Endodermal cell (in vitro differentiated cells): ENCODE measurements at regions not wholly inside any gene's neighbourhood (a gene's known extent, or its start where the extent isn't known, plus 50 kb on each side); places are given as distances from the start of the nearest gene placed in this dataset.

Experiments
- DNase-seq: peaks from one replicate; pipeline ENCODE4 v3.0.0-alpha.2; 2017
- H3K27ac ChIP-seq: 2 replicates; pipeline ENCODE4 v1.5.1; 2013; ENCODE audit warnings: mild to moderate bottlenecking, low read depth, low read length, moderate library complexity
- H3K27me3 ChIP-seq: 2 replicates; pipeline ENCODE4 v1.6.1; 2013; ENCODE audit warnings: mild to moderate bottlenecking, low read length, moderate library complexity; ENCODE audit not compliant: insufficient read depth, control insufficient read depth, poor library complexity, severe bottlenecking
- H3K36me3 ChIP-seq: 2 replicates; pipeline ENCODE4 v1.7.0; 2013; ENCODE audit warnings: mild to moderate bottlenecking, low read length, moderate library complexity; ENCODE audit not compliant: control insufficient read depth, insufficient read depth
- H3K4me1 ChIP-seq: one replicate; pipeline ENCODE4 v1.7.0; 2013; ENCODE audit warnings: low read length; ENCODE audit not compliant: control insufficient read depth, insufficient read depth
- H3K4me3 ChIP-seq: 2 replicates; pipeline ENCODE4 v1.5.1; 2013; ENCODE audit warnings: mild to moderate bottlenecking, low read length, moderate library complexity
- H3K9ac ChIP-seq: 2 replicates; pipeline ENCODE4 v1.6.1; 2013; ENCODE audit warnings: mild to moderate bottlenecking, low read length, moderate library complexity; ENCODE audit not compliant: poor library complexity, severe bottlenecking; ENCODE audit errors: extremely low read depth
- H3K9me3 ChIP-seq: 2 replicates; pipeline ENCODE4 v1.6.1; 2013; ENCODE audit warnings: mild to moderate bottlenecking, low read length, moderate library complexity; ENCODE audit not compliant: control insufficient read depth
- H3K27ac Mint-ChIP-seq: 2 replicates; pipeline ENCODE4 v1.8.0; 2020; ENCODE audit warnings: mixed read lengths
- H3K27me3 Mint-ChIP-seq: 2 replicates; pipeline ENCODE4 v1.8.0; 2021; ENCODE audit warnings: mild to moderate bottlenecking, mixed read lengths; ENCODE audit not compliant: insufficient read depth
- H3K36me3 Mint-ChIP-seq: 2 replicates; pipeline ENCODE4 v1.8.0; 2020; ENCODE audit warnings: low read depth, mixed read lengths
- H3K4me1 Mint-ChIP-seq: 2 replicates; pipeline ENCODE4 v1.8.0; 2020; ENCODE audit warnings: mixed read lengths
- H3K4me3 Mint-ChIP-seq: 2 replicates; pipeline ENCODE4 v1.8.0; 2020; ENCODE audit warnings: mild to moderate bottlenecking, moderate library complexity, mixed read lengths
- H3K9me3 Mint-ChIP-seq: 2 replicates; pipeline ENCODE4 v1.8.0; 2020; ENCODE audit warnings: mild to moderate bottlenecking, mixed read lengths
- CTCF ChIP-seq: fragments of 200-600 bp; sonication (generic); conservative IDR thresholded peaks from 2 replicates; pipeline ENCODE4 v1.5.0; 2021; ENCODE audit warnings: antibody characterized with exemption, mild to moderate bottlenecking
- WGBS, 2 experiments: methylation state at CpG; one replicate each; pipeline versions ENCODE4 v1.1.5 to v1.1.7; 2013; ENCODE audit warnings: missing lambda C conversion rate in 2 of 2, mixed read lengths in 1 of 2; ENCODE audit not compliant: insufficient coverage in 1 of 2, insufficient read length in 1 of 2; 5-methylcytosine and 5-hydroxymethylcytosine counted together

GRCh38 chr14:81584495-81584894 lies 50.8 kb upstream of the SEL1L start:
- no peaks in the 10 kb centered on the region for H3K27me3 Mint-ChIP-seq
- Histone ChIP-seq H3K9me3 (peaks cover 52% of the 10 kb centered on the region), H3K27ac (no peak overlapping the region), H3K4me1 (no peaks in the 10 kb centered on the region), H3K9ac (no peak overlapping the region), H3K27me3 (no peaks in the 10 kb centered on the region), H3K4me3 (no peak overlapping the region), H3K36me3 (no peaks in the 10 kb centered on the region)
- no peak overlapping the region for H3K4me3 Mint-ChIP-seq
- H3K36me3 Mint-ChIP-seq: peaks cover 2% of the 10 kb centered on the region
- no peak for DNase-seq
- peaks cover 34% of the 10 kb centered on the region for H3K9me3 Mint-ChIP-seq
- no peak for TF ChIP-seq CTCF
- no peak overlapping the region for H3K27ac Mint-ChIP-seq
- H3K4me1 Mint-ChIP-seq: peaks cover 4% of the 10 kb centered on the region
- WGBS, 2 experiments: 91 to 100% methylated on average over 1 to 2 of the region's 2 CpGs

- no peak for TF ChIP-seq CTCF
- WGBS, 2 experiments: 94 to 100% methylated on average over 1 to 6 of the region's 7 CpGs
- DNase-seq: no peak
- peaks cover 26% of the 10 kb centered on the region for H3K4me1 Mint-ChIP-seq
- Histone ChIP-seq H3K4me3 (no peak overlapping the region), H3K4me1 (peaks cover 12% of the 10 kb centered on the region), H3K27ac (no peak overlapping the region), H3K36me3 (no peaks in the 10 kb centered on the region), H3K9ac (no peak overlapping the region), H3K27me3 (no peaks in the 10 kb centered on the region), H3K9me3 (peaks cover 17% of the 10 kb centered on the region)
- H3K4me3 Mint-ChIP-seq: no peak overlapping the region
- H3K27ac Mint-ChIP-seq: no peak overlapping the region
- no peaks in the 10 kb centered on the region for H3K27me3 Mint-ChIP-seq
- no peaks in the 10 kb centered on the region for H3K36me3 Mint-ChIP-seq
- H3K9me3 Mint-ChIP-seq: no peaks in the 10 kb centered on the region
Measured at GRCh38 chr14:81589381-81590065, 55.9 kb upstream of the SEL1L start.

GRCh38 chr14:81591266-81591665 lies 57.6 kb upstream of the SEL1L start:
- Mint-ChIP-seq H3K27ac (no peak overlapping the region), H3K36me3 (no peaks in the 10 kb centered on the region), H3K4me1 (peaks cover 29% of the 10 kb centered on the region), H3K4me3 (no peak overlapping the region), H3K9me3 (no peaks in the 10 kb centered on the region), H3K27me3 (no peaks in the 10 kb centered on the region)
- Histone ChIP-seq H3K36me3 (no peaks in the 10 kb centered on the region), H3K27ac (no peak overlapping the region), H3K9ac (no peak overlapping the region), H3K27me3 (no peaks in the 10 kb centered on the region), H3K4me3 (no peak overlapping the region), H3K9me3 (peaks cover 11% of the 10 kb centered on the region), H3K4me1 (peaks cover 12% of the 10 kb centered on the region)
- DNase-seq: peak; percentile 65
- 50 to 83% methylated on average over 1 to 3 of the region's 3 CpGs for WGBS, 2 experiments
- TF ChIP-seq CTCF: no peak
